ENCODE measurements at regions not wholly inside any gene's neighbourhood (a gene's known extent, or its start where the extent isn't known, plus 50 kb on each side); places are given as distances from the start of the nearest gene placed in this dataset.
A peak's percentile ranks its signal among the peaks of the same experiment; 100 is the strongest.

- peak in 2 of 3 donors; percentile 25 to 49 for TF ChIP-seq CTCF (IDR thresholded peaks at IDR 0.05)
- TF ChIP-seq POLR2A (IDR thresholded peaks at IDR 0.05) = no peak
Measured at GRCh38 chr7:25854608-25855497, 297.1 kb upstream of the NFE2L3 start.

Data from breast epithelium (tissue), 3 donors.